Keratinocyte (primary cell): ENCODE measurements at regions not wholly inside any gene's neighbourhood (a gene's known extent, or its start where the extent isn't known, plus 50 kb on each side); places are given as distances from the start of the nearest gene placed in this dataset.

Source experiments
- DNase-seq: peaks from one replicate; pipeline ENCODE4 v3.0.0-alpha.2; 2011; ENCODE audit warnings: low read depth, missing footprints, low spot score
- FAIRE-seq: peaks from 2 replicates; lab custom pipeline; 2011; peaks lifted over from hg19 to GRCh38; lab: Jason Lieb, UNC
- H2AFZ ChIP-seq: 2 replicates; pipeline ENCODE4 v1.6.0; 2012; ENCODE audit warnings: low read length, control low read depth, inconsistent platforms; ENCODE audit not compliant: control insufficient read depth
- H3K27ac ChIP-seq: 2 replicates; pipeline ENCODE4 v1.5.1; 2011; ENCODE audit warnings: low read length; ENCODE audit not compliant: control insufficient read depth, insufficient read depth
- H3K27me3 ChIP-seq: 3 replicates; pipeline ENCODE4 v1.6.0; 2011; ENCODE audit warnings: low read length; ENCODE audit not compliant: control insufficient read depth, insufficient read depth; ENCODE audit errors: extremely low read depth
- H3K36me3 ChIP-seq, 2 experiments: 2 replicates in 1 of 2; 3 replicates in 1 of 2; pipeline ENCODE4 v1.5.1; 2011; ENCODE audit warnings: low read length in 2 of 2, mild to moderate bottlenecking in 1 of 2; ENCODE audit not compliant: control insufficient read depth in 2 of 2, insufficient read depth in 2 of 2; ENCODE audit errors: extremely low read depth in 1 of 2
- H3K4me1 ChIP-seq: 3 replicates; pipeline ENCODE4 v1.5.1; 2011; ENCODE audit warnings: low read length; ENCODE audit not compliant: control insufficient read depth, insufficient read depth; ENCODE audit errors: extremely low read depth
- H3K4me2 ChIP-seq: 3 replicates; pipeline ENCODE4 v1.6.0; 2011; ENCODE audit warnings: low read depth, low read length; ENCODE audit not compliant: control insufficient read depth, insufficient read depth; ENCODE audit errors: extremely low read depth
- H3K4me3 ChIP-seq, 3 experiments: fragments of 200-600 bp in 1 of 3; sonication (generic) in 1 of 3; 2 replicates in 2 of 3; 3 replicates in 1 of 3; pipeline ENCODE4 v1.5.1; 2011 to 2016; ENCODE audit warnings: low read length in 3 of 3, mild to moderate bottlenecking in 3 of 3, control low read depth in 2 of 3, inconsistent platforms in 1 of 3, low read depth in 1 of 3, mixed read lengths in 1 of 3, mixed run types in 1 of 3, moderate library complexity in 1 of 3; ENCODE audit not compliant: control insufficient read depth in 2 of 3, insufficient read depth in 2 of 3; ENCODE audit errors: extremely low read depth in 1 of 3
- H3K79me2 ChIP-seq: 2 replicates; pipeline ENCODE4 v1.6.0; 2012; ENCODE audit warnings: low read length; ENCODE audit not compliant: control insufficient read depth, insufficient read depth
- H3K9ac ChIP-seq: 3 replicates; pipeline ENCODE4 v1.6.0; 2011; ENCODE audit warnings: low read length; ENCODE audit not compliant: control insufficient read depth, insufficient read depth; ENCODE audit errors: extremely low read depth
- H3K9me1 ChIP-seq: 3 replicates; pipeline ENCODE4 v1.6.0; 2011; ENCODE audit warnings: low read length; ENCODE audit not compliant: control insufficient read depth, insufficient read depth; ENCODE audit errors: extremely low read depth
- H3K9me3 ChIP-seq: 2 replicates; pipeline ENCODE4 v1.5.1; 2012; ENCODE audit warnings: low read depth, low read length; ENCODE audit not compliant: control insufficient read depth
- H4K20me1 ChIP-seq: 3 replicates; pipeline ENCODE4 v1.6.0; 2011; ENCODE audit warnings: low read length; ENCODE audit not compliant: control insufficient read depth, insufficient read depth; ENCODE audit errors: extremely low read depth
- EZH2 ChIP-seq: IDR thresholded peaks from one replicate; pipeline ENCODE4 v1.6.1; 2012; ENCODE audit warnings: inconsistent platforms, mild to moderate bottlenecking, low read length, moderate library complexity
- dilution Hi-C: fragments of 300-500 bp; cut with MboI; formaldehyde crosslinking; loops from one replicate; pipeline ENCODE4 v1.7.0; 2020; ENCODE audit warnings: low sequenced_read_pairs; ENCODE audit not compliant: extremely low pct_ligation_motif_present
- TF ChIP-seq, protein P1 (sequence below), 3 experiments: IDR thresholded peaks in 1 of 3; conservative IDR thresholded peaks in 1 of 3; optimal IDR thresholded peaks in 1 of 3; 2 replicates in 2 of 3; 3 replicates in 1 of 3; pipeline versions ENCODE3 to v1.5.1; 2011; ENCODE audit warnings: low read length in 3 of 3, mild to moderate bottlenecking in 3 of 3, moderate library complexity in 2 of 3, control low read depth in 1 of 3, inconsistent platforms in 1 of 3; ENCODE audit not compliant: insufficient read depth in 2 of 3; ENCODE audit errors: extremely low read depth in 1 of 3

DNA sequence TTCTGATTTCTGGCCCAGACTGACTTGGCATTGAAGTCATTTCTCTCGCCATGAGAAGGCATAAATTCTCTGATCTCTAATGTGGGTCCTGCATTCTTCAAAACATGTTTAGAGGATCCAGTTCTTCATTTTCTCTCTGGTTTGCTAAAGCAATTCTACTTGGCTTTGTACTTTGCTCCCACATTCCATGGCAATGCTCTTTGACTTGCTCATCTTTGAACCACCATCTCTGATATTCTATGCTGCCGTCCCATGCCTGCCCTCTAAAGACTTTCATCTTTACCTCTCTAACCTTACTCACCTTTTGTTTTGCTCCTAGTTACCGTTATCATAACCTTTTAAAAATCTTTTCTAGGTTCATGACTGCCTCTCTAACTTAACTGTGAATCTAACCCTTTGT is 366.9 kb downstream of the KIF4B start:
- no peak overlapping the region for H3K4me2 ChIP-seq
- no peaks in the 10 kb centered on the region for H3K27me3 ChIP-seq
- H3K9ac ChIP-seq, result no peak overlapping the region
- TF ChIP-seq EZH2, result no peak
- TF ChIP-seq, protein P1, sequence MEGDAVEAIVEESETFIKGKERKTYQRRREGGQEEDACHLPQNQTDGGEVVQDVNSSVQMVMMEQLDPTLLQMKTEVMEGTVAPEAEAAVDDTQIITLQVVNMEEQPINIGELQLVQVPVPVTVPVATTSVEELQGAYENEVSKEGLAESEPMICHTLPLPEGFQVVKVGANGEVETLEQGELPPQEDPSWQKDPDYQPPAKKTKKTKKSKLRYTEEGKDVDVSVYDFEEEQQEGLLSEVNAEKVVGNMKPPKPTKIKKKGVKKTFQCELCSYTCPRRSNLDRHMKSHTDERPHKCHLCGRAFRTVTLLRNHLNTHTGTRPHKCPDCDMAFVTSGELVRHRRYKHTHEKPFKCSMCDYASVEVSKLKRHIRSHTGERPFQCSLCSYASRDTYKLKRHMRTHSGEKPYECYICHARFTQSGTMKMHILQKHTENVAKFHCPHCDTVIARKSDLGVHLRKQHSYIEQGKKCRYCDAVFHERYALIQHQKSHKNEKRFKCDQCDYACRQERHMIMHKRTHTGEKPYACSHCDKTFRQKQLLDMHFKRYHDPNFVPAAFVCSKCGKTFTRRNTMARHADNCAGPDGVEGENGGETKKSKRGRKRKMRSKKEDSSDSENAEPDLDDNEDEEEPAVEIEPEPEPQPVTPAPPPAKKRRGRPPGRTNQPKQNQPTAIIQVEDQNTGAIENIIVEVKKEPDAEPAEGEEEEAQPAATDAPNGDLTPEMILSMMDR (optimal IDR thresholded peaks at IDR 0.05 in 1 of 3, IDR thresholded peaks at IDR 0.05 in 1 of 3, conservative IDR thresholded peaks at IDR 0.05 in 1 of 3; ENCODE audit: extremely low read depth in 1 of 3, insufficient read depth in 2 of 3, low read length in 3 of 3), result no peak
- H3K79me2 ChIP-seq, result no peaks in the 10 kb centered on the region
- dilution Hi-C loops, result no loop called here
- H3K4me3 ChIP-seq, result no peak overlapping the region
- no peak overlapping the region for H3K27ac ChIP-seq
- no peak for DNase-seq
- H3K9me1 ChIP-seq, result no peaks in the 10 kb centered on the region
- no peak overlapping the region for H2AFZ ChIP-seq
- H3K9me3 ChIP-seq, result no peaks in the 10 kb centered on the region
- no peaks in the 10 kb centered on the region for H4K20me1 ChIP-seq
- no peak for FAIRE-seq
- H3K4me1 ChIP-seq, result no peaks in the 10 kb centered on the region
- H3K36me3 ChIP-seq, result no peaks in the 10 kb centered on the region

DNA sequence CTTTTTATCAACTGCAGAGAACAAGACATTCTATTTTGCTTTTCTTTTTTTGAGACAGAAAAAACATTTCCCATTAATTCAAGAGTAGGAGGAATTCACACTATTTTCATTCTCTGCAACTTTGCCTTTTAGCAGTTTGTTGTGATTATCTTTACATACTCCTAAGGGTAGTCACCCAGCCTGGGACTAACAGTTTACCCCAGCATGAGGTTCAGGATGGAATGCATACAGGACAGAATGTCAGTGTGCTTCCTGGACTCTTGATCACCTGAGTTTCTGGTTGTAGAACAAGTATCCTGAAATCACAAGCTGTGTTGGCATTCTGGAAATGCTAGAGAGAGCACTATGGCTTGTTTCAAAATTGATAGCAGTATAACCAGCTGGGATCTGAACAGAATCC is 368.1 kb downstream of the KIF4B start:
- Histone ChIP-seq H3K79me2 (no peaks in the 10 kb centered on the region), H3K27me3 (no peaks in the 10 kb centered on the region), H3K4me3 (no peak overlapping the region), H3K9me3 (no peaks in the 10 kb centered on the region), H3K4me1 (no peaks in the 10 kb centered on the region), H3K9ac (no peak overlapping the region), H3K4me2 (no peak overlapping the region), H2AFZ (no peak overlapping the region), H4K20me1 (no peaks in the 10 kb centered on the region), H3K9me1 (no peaks in the 10 kb centered on the region), H3K36me3 (no peaks in the 10 kb centered on the region), H3K27ac (no peak overlapping the region)
- dilution Hi-C loops, result no loop called here
- TF ChIP-seq, protein P1 (optimal IDR thresholded peaks at IDR 0.05 in 1 of 3, IDR thresholded peaks at IDR 0.05 in 1 of 3, conservative IDR thresholded peaks at IDR 0.05 in 1 of 3; ENCODE audit: extremely low read depth in 1 of 3, insufficient read depth in 2 of 3, low read length in 3 of 3), result no peak
- no peak for TF ChIP-seq EZH2
- FAIRE-seq (no peak), DNase-seq (no peak)
